Spleen (tissue), 11 donors: ENCODE measurements at regions not wholly inside any gene's neighbourhood (a gene's known extent, or its start where the extent isn't known, plus 50 kb on each side); places are given as distances from the start of the nearest gene placed in this dataset.

Source experiments
- DNase-seq: peaks from one replicate; pipeline ENCODE4 v3.0.0-alpha.2; 2020
- H3K27ac ChIP-seq, 8 donors: fragments of 200-600 bp; sonication (generic) in 7 of 8; 1 replicate in 4 of 8; 2 replicates in 4 of 8; pipeline versions ENCODE4 v1.5.0 to v1.8.0; 2016 to 2021; ENCODE audit warnings: inconsistent platforms in 4 of 8, mild to moderate bottlenecking in 4 of 8, moderate library complexity in 1 of 8
- H3K27me3 ChIP-seq, 7 donors: fragments of 200-600 bp; sonication (generic) in 6 of 7; replicated peaks in 1 of 7; 1 replicate in 4 of 7; 2 replicates in 3 of 7; pipeline versions ENCODE4 v1.5.0 to v1.8.0; 2016 to 2021; ENCODE audit warnings: inconsistent platforms in 3 of 7, mild to moderate bottlenecking in 1 of 7
- H3K36me3 ChIP-seq, 6 donors: fragments of 200-600 bp; sonication (generic) in 5 of 6; 1 replicate in 4 of 6; 2 replicates in 2 of 6; pipeline versions ENCODE4 v1.5.0 to v1.8.0; 2016 to 2021; ENCODE audit warnings: inconsistent platforms in 2 of 6
- H3K4me1 ChIP-seq, 6 donors: fragments of 200-600 bp; sonication (generic) in 5 of 6; 1 replicate in 3 of 6; 2 replicates in 3 of 6; pipeline versions ENCODE4 v1.5.0 to v1.8.0; 2016 to 2021; ENCODE audit warnings: inconsistent platforms in 3 of 6
- H3K4me3 ChIP-seq, 8 donors: fragments of 200-600 bp; sonication (generic) in 7 of 8; 1 replicate in 4 of 8; 2 replicates in 4 of 8; pipeline versions ENCODE4 v1.5.0 to v1.8.0; 2016 to 2021; ENCODE audit warnings: inconsistent platforms in 4 of 8, mild to moderate bottlenecking in 4 of 8, moderate library complexity in 2 of 8
- H3K9me3 ChIP-seq, 8 donors: fragments of 200-600 bp; sonication (generic) in 7 of 8; 1 replicate in 4 of 8; 2 replicates in 4 of 8; pipeline versions ENCODE4 v1.5.0 to v1.8.0; 2016 to 2021; ENCODE audit warnings: inconsistent platforms in 4 of 8
- CTCF ChIP-seq, 11 experiments: fragments of 200-600 bp in 7 of 11; fragments of 450-650 bp in 4 of 11; sonication (generic) in 4 of 11; IDR thresholded peaks in 8 of 11; conservative IDR thresholded peaks in 3 of 11; 1 replicate in 7 of 11; 2 replicates in 4 of 11; pipeline versions ENCODE4 v1.4.0 to v1.8.0; 2016 to 2021; ENCODE audit warnings: antibody characterized with exemption in 11 of 11, inconsistent platforms in 4 of 11, mild to moderate bottlenecking in 1 of 11
- POLR2A ChIP-seq, 3 donors: fragments of 450-650 bp; IDR thresholded peaks; one replicate each; pipeline ENCODE4 v1.5.1; 2017; ENCODE audit warnings: antibody characterized with exemption in 3 of 3, mild to moderate bottlenecking in 1 of 3
- POLR2AphosphoS5 ChIP-seq, 3 donors: sonication (generic); formaldehyde crosslinking; IDR thresholded peaks; one replicate each; pipeline ENCODE4 v1.5.1; 2017; ENCODE audit warnings: antibody characterized with exemption in 3 of 3
- WGBS, 5 donors: extraction: QIAGEN DNeasy Blood & Tissue Kit in 3 of 5; methylation state at CpG; one replicate each; pipeline versions ENCODE4 v1.1.5 to v1.1.7; 2013 to 2018; 5-methylcytosine and 5-hydroxymethylcytosine counted together
- intact Hi-C: fragments of 100-400 bp; cut with DNase I; formaldehyde crosslinking; loops from one replicate; pipeline ENCODE4 v1.15.0; 2023; ENCODE audit warnings: low total_unique reads
- donor health status: healthy with polysubstance abuse.
- donor health status: DM: no; HTN: no; CAD: no; lungs with moderate emphysema.
- donor health status: DM: no; HTN: no; CAD: no.
- donor health status: Bipolar disorder and iron deficiency.
- donor health status: healthy.
- donor health status: DM: no; HTN: no; CAD: no.
- donor health status: DM: yes; HTN: yes; CAD: no.

GRCh38 chr7:114354306-114354705 is 60.3 kb upstream of the FOXP2 start:
- 71 to 88% (median 77%) methylated on average over 1 of the region's 1 CpG for WGBS, 5 donors
- no peaks in the 10 kb centered on the region for H3K9me3 ChIP-seq
- H3K27me3 ChIP-seq: no peaks in the 10 kb centered on the region
- no peak overlapping the region for H3K4me3 ChIP-seq
- no peaks in the 10 kb centered on the region for H3K4me1 ChIP-seq
- H3K36me3 ChIP-seq: no peaks in the 10 kb centered on the region
- DNase-seq: no peak
- intact Hi-C loops: no loop called here
- H3K27ac ChIP-seq: no peak overlapping the region
- TF ChIP-seq CTCF (IDR thresholded peaks at IDR 0.05 in 8 of 11, conservative IDR thresholded peaks at IDR 0.05 in 3 of 11): no peak
- no peak for TF ChIP-seq POLR2A (IDR thresholded peaks at IDR 0.05)
- no peak for TF ChIP-seq POLR2AphosphoS5 (IDR thresholded peaks at IDR 0.05)

DNA sequence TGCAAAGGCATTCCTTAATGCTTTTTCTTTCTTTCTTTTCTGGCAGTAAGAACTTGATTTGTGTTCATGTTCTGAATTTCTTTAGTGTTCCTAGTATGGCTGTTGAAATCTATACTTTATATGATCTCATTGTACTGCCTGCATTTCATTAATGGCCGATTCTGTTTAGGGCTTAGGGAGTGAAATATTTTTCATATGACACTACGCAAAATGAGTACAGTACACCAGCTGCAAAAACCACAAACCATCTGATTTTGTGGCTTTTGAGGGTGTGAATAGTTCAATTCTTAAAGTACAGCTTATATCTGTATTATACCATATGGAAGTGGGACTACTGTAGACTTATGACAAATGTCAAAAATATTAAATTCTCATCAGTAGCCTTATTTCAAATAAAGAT is 69.1 kb upstream of the FOXP2 start:
- no peaks in the 10 kb centered on the region for H3K4me1 ChIP-seq
- H3K9me3 ChIP-seq: no peaks in the 10 kb centered on the region
- no peak overlapping the region for H3K27ac ChIP-seq
- TF ChIP-seq POLR2AphosphoS5 (IDR thresholded peaks at IDR 0.05) (no peak), CTCF (IDR thresholded peaks at IDR 0.05 in 8 of 11, conservative IDR thresholded peaks at IDR 0.05 in 3 of 11) (no peak), POLR2A (IDR thresholded peaks at IDR 0.05) (no peak)
- intact Hi-C loops: no loop called here
- no peaks in the 10 kb centered on the region for H3K27me3 ChIP-seq
- H3K4me3 ChIP-seq: no peak overlapping the region
- WGBS, 5 donors: 53 to 58% (median 55%) methylated on average over 2 of the region's 2 CpGs
- no peak for DNase-seq
- no peaks in the 10 kb centered on the region for H3K36me3 ChIP-seq

DNA sequence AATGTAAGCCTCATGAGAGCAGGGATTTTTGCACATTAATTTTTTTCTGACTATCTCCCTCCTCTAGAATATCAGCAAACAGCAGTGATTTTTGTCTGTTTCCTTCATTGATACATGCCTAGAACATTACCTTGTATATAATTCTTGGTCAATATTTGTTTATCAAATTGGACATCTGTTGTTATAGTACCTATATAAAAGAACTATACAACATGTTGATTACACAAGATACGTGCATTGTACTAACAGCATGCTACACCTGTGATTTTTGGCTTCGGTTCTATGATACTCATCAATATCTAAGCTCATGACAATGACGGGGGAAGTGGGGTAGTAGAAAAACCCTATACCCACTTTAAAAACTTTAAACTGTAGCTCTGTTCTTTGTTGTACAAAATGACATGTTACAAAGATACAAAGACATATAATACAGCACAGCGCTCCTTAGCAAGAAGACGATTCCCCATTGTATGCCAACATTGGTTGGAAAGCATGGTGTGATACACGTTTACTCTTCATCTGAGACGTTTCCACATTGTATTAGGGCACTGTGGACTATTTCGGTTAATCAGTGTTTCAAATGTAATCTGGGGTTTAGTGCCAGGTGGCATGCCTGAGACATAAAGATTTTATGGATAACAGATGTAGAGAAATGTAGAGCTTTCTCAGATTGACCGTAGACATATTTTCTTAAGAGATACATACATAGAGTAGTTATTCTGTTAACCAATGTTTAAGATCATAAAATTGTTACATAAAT is 70.5 kb upstream of the FOXP2 start:
- Histone ChIP-seq H3K27ac (no peak overlapping the region), H3K4me3 (no peak overlapping the region), H3K36me3 (no peaks in the 10 kb centered on the region), H3K4me1 (no peaks in the 10 kb centered on the region), H3K9me3 (no peaks in the 10 kb centered on the region), H3K27me3 (no peaks in the 10 kb centered on the region)
- WGBS, 5 donors: 86 to 93% (median 87%) methylated on average over 9 of the region's 9 CpGs
- intact Hi-C loops: no loop called here
- no peak for DNase-seq
- TF ChIP-seq POLR2A (IDR thresholded peaks at IDR 0.05) (no peak), CTCF (IDR thresholded peaks at IDR 0.05 in 8 of 11, conservative IDR thresholded peaks at IDR 0.05 in 3 of 11) (no peak), POLR2AphosphoS5 (IDR thresholded peaks at IDR 0.05) (no peak)

GRCh38 chr7:114342431-114343179 is 72.0 kb upstream of the FOXP2 start:
- H3K9me3 ChIP-seq: no peaks in the 10 kb centered on the region
- H3K4me1 ChIP-seq: no peaks in the 10 kb centered on the region
- intact Hi-C loops: no loop called here
- no peak overlapping the region for H3K27ac ChIP-seq
- H3K27me3 ChIP-seq: no peaks in the 10 kb centered on the region
- no peak for DNase-seq
- TF ChIP-seq CTCF (IDR thresholded peaks at IDR 0.05 in 8 of 11, conservative IDR thresholded peaks at IDR 0.05 in 3 of 11) (no peak), POLR2A (IDR thresholded peaks at IDR 0.05) (no peak), POLR2AphosphoS5 (IDR thresholded peaks at IDR 0.05) (no peak)
- H3K36me3 ChIP-seq: no peaks in the 10 kb centered on the region
- no peak overlapping the region for H3K4me3 ChIP-seq
- WGBS, 5 donors: 58 to 89% (median 70%) methylated on average over 1 of the region's 1 CpG
